A172 (cell line): ENCODE measurements at regions not wholly inside any gene's neighbourhood (a gene's known extent, or its start where the extent isn't known, plus 50 kb on each side); places are given as distances from the start of the nearest gene placed in this dataset.

Source experiments
- DNase-seq: peaks from one replicate; pipeline ENCODE4 v3.0.0-alpha.2; 2015; ENCODE audit warnings: low spot score

DNA sequence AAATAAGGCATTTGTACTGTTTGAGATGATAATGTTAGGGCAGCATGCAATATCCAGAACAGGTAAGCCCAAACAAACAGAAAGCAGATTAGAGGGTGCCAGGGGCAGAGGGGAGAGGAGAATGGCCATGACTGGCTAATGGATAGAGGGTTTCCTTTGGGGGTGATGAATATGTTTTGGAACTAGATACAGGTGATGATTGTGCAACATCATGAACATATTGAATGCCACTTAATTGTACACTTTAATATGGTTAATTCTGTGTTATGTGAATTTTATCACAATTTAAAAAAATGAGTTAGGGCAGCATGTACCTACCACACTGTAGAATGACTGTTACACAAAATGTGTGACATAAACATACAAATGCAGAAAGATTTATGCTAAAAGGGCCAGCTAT is 255.5 kb upstream of the FN1 start:
- DNase-seq = no peak

GRCh38 chr2:215687149-215688031 is 251.5 kb upstream of the FN1 start:
- no peak for DNase-seq

DNA sequence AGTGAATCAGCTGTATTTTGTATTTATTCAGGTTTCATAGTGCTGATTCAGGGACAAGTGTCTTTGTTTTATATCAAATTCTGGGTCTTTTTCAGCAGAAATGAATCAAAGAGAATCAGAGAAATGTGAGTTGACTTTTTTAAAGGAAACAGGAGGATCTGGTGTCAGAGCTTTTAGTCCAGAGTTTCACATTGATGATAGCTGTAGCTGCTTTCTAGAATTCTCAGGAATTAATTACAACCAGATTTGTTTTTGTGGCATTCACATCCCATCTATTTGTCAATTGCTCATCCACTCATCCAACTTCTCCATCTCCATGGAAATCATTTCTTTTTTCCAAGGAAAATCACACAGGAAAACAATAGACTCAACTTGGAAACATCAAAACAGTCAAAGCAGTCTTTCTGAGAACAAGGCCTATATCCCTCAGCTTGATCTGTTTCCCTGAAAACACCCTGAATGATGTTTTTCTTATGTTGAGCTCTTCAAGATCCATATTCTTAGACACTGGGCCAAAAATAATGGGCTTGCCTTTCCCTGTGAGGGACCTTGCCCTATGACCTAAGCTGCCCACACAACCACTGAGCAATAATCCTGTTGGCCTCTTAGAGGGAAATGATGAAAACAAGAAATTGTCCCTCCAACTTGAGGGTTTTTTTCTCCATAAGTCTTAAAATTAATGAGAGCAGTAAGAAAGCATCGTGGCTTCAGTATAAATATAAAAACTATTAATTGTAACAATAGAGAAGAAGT is 249.5 kb upstream of the FN1 start:
- no peak for DNase-seq

DNA sequence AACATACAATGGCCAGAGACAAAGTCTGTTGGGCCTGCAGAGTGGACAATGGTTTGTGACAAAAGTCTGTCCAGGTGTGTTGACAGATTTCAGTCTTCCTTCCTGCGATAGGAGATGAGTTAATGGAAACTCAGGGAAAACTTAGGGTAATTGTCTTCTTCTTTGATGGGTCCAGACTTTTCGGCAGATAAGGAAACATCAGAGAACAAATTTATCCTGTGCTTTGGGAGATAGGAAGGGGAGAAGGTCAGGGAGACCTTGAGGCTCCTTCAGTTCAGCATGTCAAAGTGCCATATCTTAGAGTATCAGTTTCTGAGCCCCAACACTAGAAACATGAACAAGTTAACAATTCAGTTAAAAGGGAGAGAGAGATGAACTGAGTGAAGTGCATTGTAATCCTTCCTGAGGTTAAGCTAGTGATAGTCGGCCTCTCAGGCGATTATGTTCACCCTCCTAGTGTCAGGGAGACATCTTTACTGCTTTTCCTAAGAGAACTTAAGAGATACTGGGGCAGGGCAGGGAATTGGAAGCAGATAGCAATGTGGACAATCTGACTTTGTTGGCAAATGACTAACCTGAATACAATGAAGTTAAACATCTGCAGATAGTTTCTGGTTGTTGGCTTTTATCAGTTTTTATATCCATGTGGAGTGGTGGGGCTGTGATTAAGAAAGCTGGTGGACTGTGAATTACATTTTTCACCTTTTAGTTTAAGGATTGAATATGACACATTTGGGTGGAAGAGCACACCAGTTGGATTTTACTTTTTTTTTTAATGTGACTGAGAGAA is 248.8 kb upstream of the FN1 start:
- no peak for DNase-seq

DNA sequence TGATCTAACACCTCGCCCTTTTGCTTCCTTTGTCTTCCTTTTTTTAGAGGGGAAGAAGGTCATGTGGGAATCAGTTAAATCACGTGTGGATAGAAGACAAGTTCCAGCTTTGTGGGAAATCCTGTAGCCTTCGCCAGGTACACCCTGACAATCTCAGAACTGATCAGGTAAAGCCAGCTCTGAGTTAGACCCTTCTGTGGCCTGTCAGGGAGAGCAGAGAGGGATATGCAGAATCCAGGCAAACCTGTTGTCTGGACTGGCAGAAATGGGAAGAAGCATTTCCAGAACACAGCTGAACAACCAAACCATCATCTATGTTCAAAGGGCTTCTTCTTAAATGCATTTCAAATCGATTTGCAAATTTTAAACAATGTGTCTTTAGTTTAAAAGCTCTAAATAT is 247.4 kb upstream of the FN1 start:
- DNase-seq = no peak

DNA sequence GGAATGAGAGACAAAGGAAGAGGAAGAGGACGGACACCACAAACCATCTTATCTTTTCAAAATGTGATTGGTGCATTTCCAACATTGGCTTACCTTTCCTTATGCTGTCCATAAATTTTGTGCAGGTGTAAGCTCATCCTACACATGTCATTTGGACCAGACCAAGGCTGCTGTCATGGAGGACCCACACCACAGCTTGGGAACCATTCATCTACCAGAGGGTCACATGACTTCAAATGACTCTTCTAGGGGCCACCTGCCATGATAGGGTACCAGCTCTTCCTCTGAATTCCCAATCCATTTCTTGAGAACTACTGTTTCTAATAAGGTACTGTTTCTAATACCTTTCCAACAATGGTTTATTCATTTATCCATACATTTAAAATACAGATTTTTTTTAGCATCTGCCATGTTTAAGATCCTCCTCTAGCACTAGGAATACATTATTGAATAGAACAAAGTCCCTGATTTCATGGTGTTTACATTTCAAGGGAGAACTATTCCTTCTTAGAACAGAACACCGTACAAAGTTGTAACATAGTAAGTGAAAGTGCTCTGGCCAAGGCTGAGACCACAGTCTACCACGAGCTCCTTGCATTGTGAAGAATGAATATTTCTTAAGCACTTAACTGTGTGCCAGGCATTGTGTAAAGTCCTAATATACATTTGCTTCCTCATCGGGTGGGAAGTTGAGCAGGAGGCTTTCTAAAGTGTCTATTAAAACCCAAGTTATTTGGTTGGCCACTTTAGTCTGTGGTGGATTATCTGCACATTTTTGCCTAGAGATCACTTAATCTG is 246.1 kb upstream of the FN1 start:
- no peak for DNase-seq

DNA sequence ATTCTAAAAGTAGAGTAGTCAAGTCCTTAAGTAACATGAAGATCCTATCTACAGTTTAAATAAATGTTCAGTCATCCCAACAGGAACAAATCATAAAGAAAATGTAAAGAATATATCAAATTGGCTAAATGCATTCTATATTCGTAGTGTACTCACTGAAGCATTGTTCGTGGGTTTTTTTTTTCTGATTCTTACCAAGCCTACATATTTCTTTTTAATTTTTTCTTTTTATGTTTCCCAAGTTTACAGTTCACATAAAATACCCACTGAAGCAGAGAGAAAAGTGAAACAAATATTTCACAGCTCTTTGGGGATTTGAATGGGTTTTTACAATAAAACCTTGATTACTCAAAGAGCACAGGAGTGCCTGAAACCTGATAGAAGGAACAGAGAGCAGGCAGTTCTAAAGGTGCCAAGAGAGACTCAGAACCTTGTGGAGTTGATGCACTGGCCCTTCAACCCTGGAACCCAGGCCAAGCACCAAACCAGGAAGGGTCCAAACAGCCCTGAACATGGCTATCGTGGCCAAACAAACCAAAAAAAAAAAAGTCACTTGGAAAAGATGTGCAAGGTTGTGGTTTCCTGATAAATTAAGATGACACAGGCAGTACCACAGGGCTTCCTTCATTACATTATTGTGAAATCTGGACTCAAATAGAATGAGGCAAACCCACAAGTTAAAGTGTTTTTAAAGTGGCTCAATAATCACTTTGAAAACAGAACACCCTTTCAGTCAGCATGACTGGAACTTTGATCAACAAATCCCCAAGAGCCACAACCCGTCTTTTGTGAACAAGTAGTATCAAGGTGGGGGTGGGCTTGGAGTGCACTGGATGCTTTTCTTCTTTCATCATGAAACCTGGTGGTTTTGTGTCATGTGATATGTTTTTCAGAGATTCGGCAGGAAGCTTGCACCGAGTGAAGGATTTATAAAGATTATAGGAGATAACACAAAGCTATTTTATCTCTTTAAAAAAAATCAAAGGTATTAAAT is 245.0 kb upstream of the FN1 start:
- DNase-seq = peak; percentile 74

- no peak for DNase-seq
These were observed 242.2 kb upstream of the FN1 start for GRCh38 chr2:215678094-215678493.

GRCh38 chr2:215677481-215677880 is 241.6 kb upstream of the FN1 start:
- DNase-seq = no peak

GRCh38 chr2:215672406-215672805 is 236.5 kb upstream of the FN1 start:
- DNase-seq = no peak

DNA sequence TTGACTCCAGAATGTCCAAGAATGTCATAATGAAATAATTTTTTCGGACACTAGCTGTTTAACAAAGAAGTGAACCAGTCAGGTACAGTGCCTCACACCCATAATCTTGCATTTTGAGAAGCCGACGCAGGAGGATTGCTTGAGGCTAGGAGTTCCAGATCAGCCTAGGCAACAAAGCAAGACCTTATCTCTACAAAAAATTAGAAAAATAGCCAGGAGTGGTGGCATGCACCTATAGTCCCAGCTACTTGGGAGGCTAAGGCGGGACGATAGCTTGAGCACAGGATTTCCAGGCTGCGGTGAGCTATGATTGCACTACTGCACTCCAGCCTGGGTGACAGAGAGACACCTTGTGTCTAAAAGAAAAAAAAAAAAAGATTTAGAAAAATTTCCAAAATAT is 235.8 kb upstream of the FN1 start:
- no peak for DNase-seq

DNA sequence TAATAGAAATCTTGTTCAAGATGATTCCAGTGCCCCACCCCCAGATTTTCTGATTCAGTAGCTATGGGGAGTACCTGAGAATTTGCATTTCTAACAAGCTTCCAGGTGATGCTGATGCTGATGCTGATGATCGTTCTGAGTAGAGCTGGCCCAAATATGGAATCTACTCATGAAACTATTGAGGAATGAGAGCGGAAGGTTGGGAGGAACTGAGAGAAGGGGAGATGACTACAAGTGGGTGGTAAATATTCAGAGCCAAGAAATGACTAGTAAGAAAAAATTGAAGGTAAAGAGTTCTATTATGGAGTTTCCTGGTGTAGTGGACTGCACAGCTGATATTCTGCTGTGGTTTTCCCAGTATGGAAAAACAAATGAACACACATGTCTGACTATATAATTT is 235.4 kb upstream of the FN1 start:
- no peak for DNase-seq

- DNase-seq = no peak
These were observed 234.5 kb upstream of the FN1 start for GRCh38 chr2:215670396-215670795.

- DNase-seq = no peak
These were observed 232.5 kb upstream of the FN1 start for GRCh38 chr2:215668378-215668775.

DNA sequence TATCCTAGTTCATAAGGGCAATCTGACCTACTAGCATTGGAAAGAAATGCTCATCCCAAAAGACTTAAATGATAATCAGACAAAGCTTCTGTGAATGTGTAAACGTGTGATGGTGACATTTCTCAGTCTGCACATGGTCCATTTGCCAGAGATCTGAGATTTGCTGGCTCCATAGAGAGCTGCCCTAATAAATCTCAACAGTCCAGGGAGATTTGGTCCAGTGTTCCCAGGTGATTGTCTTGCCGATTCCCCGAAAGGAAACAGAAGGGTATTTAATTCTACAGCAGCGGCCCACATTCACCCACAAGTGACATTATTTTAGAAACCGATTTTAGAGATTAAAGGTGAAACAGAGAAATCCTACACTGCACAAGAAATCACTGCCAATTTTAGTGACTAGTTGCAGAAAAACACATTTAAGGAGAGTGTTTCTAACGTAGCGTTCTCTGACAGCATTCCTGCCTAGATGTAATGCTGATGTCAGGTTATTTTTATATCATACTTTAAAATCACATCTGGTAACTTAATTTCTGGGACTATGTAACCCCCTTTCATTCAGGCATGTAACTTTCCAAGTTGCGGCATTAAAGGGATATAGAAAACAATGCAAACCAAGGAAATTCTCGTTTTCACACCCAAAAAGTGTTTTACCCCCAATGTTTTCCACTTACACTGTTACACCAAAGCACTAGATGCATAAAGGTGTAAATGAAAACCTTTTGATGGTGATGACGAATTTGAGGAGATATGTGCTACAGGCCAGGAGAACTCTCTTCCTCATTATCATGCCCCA is 231.9 kb upstream of the FN1 start:
- DNase-seq = no peak

DNA sequence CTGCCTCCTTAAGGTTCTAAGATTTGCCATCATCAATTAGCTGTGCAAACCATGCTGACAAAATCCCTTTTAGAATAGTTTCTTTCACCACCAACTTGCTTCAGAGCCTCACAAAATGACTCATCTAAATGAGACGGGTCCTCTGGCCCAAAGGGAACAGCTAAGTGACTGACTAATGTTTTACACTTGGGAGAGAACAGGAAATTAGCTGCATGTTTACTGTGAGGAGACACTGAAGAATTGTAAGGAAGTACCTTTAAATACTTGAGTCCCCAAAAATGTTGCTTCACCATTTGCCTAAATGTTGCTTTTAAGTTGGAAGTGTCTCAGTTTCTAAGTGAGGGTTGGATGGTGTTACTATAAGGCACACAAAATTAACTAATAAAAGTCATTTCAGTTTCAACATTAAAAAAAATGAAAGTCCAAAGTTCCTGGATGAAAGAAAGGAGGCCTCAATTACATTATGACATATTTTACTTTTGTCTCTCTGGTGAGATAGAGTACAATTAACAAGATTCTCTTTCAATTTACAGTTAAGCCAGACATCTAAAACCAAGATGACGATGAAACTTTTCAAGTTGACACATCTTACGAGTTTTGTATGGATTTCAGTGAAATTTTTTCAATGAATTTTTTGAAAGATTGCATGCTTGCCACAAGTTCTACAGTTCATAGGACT is 229.1 kb upstream of the FN1 start:
- peak; percentile 89 for DNase-seq

DNA sequence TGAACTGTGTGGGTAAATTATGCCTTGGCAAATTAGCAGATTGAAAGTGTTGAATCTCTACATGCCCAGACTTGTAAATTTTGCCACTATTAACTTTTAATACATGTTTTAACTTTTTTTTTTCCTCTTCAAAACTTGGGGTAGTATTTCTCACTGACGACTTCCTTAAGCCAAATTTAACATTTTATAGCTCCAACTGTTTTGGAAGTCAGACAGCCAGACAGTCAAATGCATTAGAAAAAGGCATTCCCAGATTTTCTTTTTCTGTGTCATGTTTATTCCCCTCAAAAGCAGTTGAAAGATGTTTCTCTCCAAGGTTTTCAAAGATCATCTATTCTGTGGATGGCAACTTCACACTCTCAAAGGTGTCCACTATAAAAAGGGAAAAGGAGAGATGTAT is 226.8 kb upstream of the FN1 start:
- DNase-seq = no peak

DNA sequence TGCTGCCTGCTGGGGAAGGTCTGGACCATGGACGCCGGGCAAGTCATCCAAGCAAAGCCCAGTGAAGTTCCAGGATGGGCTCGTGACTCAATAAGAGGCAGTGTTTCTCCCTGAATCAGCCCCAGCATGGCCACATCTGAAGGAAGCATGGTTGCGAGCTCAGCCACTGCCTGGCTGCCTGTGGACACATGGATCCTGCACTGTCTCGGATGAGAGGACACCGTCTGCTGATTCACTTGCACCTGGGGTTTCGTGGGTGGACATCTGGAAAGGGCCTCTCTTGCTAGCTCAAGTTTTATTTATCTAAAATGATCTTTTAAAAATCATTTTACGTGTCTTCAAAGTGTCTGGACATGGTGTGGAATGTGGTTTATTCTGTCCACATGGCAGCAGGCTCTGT is 224.8 kb upstream of the FN1 start:
- DNase-seq = peak; percentile 41

DNA sequence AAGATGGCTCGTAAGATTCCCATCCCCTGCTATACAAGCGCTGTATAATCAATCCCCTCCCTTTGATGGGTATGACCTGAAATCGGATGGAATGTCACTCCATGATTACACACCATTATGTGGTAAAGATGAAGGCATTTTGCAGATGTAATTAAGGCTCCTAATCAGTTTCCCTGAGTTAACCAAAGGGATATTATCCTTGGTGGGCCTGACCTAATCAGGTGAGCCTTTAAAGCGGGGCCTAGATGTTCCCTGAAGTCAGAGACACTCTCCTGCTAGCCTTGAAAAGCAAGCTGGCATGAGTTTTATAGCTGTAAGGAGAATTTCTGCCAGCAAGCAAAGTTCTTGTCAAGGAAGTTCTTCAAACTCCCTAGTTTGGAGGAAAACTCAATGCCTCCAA is 223.8 kb upstream of the FN1 start:
- DNase-seq = no peak
